BJ (cell line): ENCODE measurements at regions not wholly inside any gene's neighbourhood (a gene's known extent, or its start where the extent isn't known, plus 50 kb on each side); places are given as distances from the start of the nearest gene placed in this dataset.

Source experiments
- CTCF ChIA-PET: fragments of 350-600 bp; formaldehyde crosslinking; extraction: SDS; loops from one replicate; lab custom pipeline; 2021; ENCODE audit warnings: antibody characterized with exemption, inconsistent platforms; lab: Yijun Ruan, JAX
- POLR2A ChIA-PET: fragments of 300-600 bp; sonication (Branson Sonifier 250); formaldehyde crosslinking; extraction: SDS; loops from one replicate; lab custom pipeline; 2021; ENCODE audit warnings: antibody characterized with exemption; lab: Charles Lee
- DNase-seq: peaks from one replicate; pipeline ENCODE4 v3.0.0-alpha.2; 2011; ENCODE audit warnings: low read depth
- H3K27me3 ChIP-seq: 2 replicates; pipeline ENCODE4 v1.6.0; 2011; ENCODE audit warnings: low read length; ENCODE audit not compliant: control insufficient read depth, insufficient read depth
- H3K36me3 ChIP-seq: 2 replicates; pipeline ENCODE4 v1.5.1; 2011; ENCODE audit warnings: low read length; ENCODE audit not compliant: control insufficient read depth, insufficient read depth
- H3K4me3 ChIP-seq: 2 replicates; pipeline ENCODE4 v1.5.1; 2011; ENCODE audit warnings: low read depth, mild to moderate bottlenecking, control low read depth, low read length
- CTCF ChIP-seq: IDR thresholded peaks from 2 replicates; pipeline ENCODE4 v1.5.1; 2011; ENCODE audit warnings: low read depth, mild to moderate bottlenecking, control low read depth, inconsistent platforms, low read length, moderate library complexity; ENCODE audit not compliant: insufficient read depth

GRCh38 chr2:41622301-41622700 is 425.5 kb upstream of the PKDCC start:
- POLR2A ChIA-PET, result no interaction called here
- CTCF ChIA-PET, result no interaction called here
- TF ChIP-seq CTCF, result no peak

GRCh38 chr2:41626936-41627335 is 420.9 kb upstream of the PKDCC start:
- TF ChIP-seq CTCF, result no peak

More at GRCh38 chr2:41622301-41622700, 425.5 kb upstream of the PKDCC start:
- Histone ChIP-seq H3K4me3 (no peak overlapping the region), H3K27me3 (no peaks in the 10 kb centered on the region), H3K36me3 (no peaks in the 10 kb centered on the region)
- no peak for DNase-seq

DNA sequence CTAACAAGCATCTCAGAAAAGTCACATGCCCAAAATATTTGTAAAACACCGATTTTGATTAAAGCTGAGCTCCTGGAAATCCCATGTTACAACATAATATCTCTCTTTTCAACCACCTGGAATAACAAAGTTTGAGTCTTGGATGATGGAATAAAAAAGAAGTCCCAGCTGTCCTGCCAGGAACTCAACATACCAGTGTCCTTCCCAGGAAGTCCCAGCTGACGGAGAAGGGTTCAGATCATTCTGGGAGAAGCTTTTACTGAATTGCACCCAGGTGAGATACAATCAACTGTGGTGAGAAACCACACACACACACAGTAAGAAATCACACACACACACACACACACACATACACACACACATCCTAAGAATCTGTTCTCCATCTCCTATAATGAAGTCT is 413.1 kb upstream of the PKDCC start:
- no peak for TF ChIP-seq CTCF
- Histone ChIP-seq H3K36me3 (no peaks in the 10 kb centered on the region), H3K4me3 (no peak overlapping the region), H3K27me3 (no peaks in the 10 kb centered on the region)
- CTCF ChIA-PET, result interaction anchor here (1.4 kb wide), 1 partner anchor 9 kb away, joined by 3 read pairs; no protein-coding TSS in a partner anchor
- no peak for DNase-seq
- POLR2A ChIA-PET, result no interaction called here

More at GRCh38 chr2:41626936-41627335, 420.9 kb upstream of the PKDCC start:
- DNase-seq, result no peak
- POLR2A ChIA-PET, result no interaction called here
- Histone ChIP-seq H3K27me3 (no peaks in the 10 kb centered on the region), H3K36me3 (no peaks in the 10 kb centered on the region), H3K4me3 (no peak overlapping the region)
- CTCF ChIA-PET, result no interaction called here

DNA sequence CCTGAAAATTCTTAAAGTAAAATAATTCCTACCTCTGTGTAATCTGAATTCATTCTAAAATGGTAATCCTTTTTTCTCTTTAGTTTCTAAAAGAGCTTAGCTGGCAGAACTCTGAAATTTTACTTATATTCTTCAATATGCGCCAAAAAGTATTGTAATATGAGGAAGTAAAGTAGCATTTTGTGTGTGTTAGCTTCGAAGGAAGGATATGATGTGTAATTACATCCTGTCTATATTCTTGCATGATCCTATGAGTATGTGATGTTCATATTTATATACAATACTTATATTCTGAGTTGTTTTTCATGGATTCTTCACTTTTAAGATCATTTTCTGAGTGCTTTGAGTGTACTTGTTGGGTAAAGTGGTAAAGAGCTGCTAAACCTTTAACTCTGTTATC is 402.9 kb upstream of the PKDCC start:
- no peak for TF ChIP-seq CTCF
- ChIA-PET POLR2A (no interaction called here), CTCF (no interaction called here)
- Histone ChIP-seq H3K4me3 (no peak overlapping the region), H3K36me3 (no peaks in the 10 kb centered on the region), H3K27me3 (no peaks in the 10 kb centered on the region)
- no peak for DNase-seq

GRCh38 chr2:41647468-41648050 is 400.3 kb upstream of the PKDCC start:
- no peak for DNase-seq
- CTCF ChIA-PET, result interaction anchor here (0.6 kb wide), 1 partner anchor 21 kb away, joined by 3 read pairs; no protein-coding TSS in a partner anchor
- H3K4me3 ChIP-seq, result no peak overlapping the region
- no peaks in the 10 kb centered on the region for H3K36me3 ChIP-seq
- TF ChIP-seq CTCF, result no peak
- H3K27me3 ChIP-seq, result no peaks in the 10 kb centered on the region
- POLR2A ChIA-PET, result no interaction called here
